UCSD-AML1 (cell line): ENCODE measurements at regions not wholly inside any gene's neighbourhood (a gene's known extent, or its start where the extent isn't known, plus 50 kb on each side); places are given as distances from the start of the nearest gene placed in this dataset.

Experiments used
- DNase-seq: peaks from one replicate; lab custom pipeline; 2025; ENCODE audit not compliant: unreplicated experiment; lab: John Stamatoyannopoulos, UW

DNA sequence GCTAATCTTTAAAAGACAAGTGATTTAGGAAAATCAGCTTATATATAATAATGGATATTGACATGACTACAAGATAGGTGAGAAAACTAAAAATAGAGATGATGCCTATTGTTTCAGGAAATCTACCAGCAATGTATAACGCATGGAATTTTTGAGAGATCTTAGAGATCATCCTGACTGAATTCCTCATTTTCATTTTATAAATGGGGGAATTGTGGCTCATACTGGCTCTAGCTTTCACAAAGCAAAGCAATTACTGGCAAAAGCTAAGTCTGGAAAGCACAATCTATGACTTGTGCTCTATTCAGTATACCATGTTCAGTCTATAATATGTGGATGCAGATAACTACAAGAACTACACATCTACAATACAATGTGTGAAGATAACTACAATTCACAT lies 51.9 kb upstream of the FANCL start:
- no peak for DNase-seq

DNA sequence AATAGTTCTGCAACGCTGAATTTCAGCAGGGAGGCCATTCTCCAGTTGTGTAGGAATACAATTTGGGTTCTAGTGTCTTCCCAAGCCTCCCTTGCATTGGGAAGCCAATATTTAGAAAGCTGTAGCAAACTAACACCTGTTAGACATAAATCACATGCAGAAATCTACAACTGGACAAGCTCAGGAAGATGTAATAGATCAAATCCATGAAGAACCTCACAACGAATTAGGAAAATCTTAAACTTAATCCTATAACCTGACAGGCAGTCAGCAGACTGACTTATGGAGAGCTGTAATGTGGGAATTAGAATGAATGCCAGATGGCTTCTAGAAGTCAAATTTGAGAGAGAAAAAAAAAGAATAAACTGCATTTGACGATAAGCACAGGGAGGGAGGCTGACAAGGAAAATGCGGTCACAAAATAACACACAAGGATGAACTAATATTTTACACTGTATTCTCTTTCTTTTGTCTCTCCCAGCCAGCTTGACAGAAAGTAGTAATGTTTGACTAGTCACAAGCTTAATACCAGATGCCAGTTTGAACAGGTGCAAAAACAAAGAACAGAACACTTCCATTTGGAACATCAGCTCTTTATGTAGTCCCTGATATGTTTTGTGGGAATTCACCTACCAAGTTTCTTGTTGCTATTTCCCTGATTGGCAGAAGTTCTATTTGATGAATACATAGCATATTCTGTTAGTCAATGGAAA lies 50.8 kb upstream of the FANCL start:
- no peak for DNase-seq
